ENCODE measurements at regions not wholly inside any gene's neighbourhood (a gene's known extent, or its start where the extent isn't known, plus 50 kb on each side); places are given as distances from the start of the nearest gene placed in this dataset.

DNA sequence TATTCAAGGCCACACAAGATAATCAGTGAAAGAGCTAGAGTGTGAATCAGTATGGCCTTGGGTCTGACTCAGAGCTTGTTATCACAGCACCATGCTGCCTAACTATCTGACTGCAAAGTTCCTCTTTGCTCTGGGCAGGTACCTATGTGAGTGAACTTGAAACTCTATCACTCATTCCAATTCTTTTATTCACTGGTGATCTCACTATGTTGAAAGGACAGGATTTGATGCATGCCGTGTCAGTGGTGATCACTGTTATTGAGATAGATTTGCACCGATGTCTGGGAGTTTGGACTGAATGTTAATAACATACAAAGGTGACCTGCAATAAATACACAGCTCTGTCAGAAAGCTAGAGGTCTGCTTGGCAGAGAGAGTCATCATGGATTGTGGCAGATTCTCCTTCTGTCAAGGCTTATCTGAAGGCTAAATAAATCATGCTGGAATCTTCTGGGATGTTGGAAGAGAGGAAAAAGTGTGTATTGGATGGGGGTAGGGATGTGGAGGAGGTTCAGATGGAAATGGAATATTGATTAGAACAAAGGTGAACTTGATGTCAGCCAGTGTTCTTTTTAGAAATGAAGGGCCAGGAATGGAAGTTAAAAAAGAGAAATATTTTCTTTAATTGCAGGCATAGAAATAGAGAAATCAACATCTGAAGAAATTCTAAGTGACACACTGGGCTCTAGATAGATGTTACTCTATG lies 91.8 kb upstream of the TNC start:
- peak; percentile 77 for DNase-seq (ENCODE audit: low read depth)

DNA sequence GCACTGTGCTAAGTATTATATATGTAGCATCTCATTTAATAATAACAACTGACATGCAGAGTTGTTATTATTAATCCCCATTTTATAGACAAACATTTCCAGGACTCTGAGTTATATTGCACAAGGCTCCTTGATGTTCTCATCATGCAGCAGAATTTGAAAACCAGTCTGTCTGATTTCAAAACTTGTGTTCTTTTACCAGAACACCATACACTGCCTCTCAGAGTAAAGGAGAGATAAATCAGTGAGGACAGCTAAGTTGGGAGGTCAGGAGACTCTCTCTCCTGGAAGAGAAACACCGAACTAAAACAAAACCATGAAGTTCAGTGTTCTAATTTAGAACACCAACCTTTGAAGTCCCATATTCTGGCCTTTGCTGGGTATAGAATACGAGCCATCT lies 92.7 kb upstream of the TNC start:
- DNase-seq (ENCODE audit: low read depth): no peak

DNA sequence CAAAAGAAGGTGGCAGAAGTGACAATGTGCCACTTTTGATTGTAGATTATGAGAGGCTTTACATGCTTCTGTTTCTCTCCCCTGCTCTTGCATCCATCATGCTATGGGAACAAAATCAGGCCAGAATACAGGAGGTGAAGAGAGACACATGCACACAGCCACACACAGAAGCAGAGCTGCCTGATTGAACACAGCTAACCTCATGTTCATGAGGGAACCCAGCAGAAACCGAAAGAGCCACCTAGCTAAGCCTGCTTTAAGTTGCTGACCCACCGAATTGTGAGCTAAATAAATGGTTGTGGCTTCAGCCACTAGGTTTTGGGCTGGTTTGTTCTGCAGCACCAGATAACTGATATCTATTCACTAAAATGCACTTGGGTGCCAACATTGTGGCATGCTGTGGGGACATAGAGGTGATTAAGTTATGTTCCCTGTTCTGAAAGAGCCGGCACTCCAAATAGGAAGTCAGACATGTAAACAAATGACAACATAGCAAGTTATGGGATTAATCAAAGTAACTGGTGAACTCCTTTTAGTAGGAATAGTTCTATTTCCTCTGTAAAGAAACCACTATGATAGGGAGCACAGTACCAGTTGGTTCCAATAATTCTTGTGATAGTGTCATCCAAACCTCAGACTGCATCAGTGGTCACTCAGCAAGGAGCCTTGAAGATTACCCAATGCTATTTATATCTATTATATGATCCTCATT lies 93.6 kb upstream of the TNC start:
- peak; percentile 80 for DNase-seq (ENCODE audit: low read depth)

DNA sequence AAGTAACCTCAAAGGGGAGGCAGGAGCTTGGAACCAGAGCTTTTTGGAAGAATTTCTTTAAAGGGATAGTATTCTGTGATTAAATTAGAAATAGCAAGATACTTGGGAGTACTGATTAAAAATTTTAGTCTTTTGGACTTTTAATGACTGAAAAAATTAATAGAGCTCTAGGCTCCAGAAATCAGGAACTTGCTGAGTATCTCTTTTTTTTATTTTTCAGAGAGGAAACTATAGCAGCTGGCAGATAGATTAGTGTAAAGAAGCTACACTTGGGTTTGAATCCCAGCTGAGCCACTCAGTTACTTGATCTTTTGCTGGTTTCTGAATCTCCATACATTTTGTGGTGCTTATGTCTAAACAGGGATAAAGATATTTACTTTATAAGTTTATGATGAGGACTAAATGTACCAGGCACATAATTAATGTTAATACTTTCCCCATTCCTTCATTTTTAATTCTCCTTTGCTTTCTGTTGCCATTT lies 94.2 kb upstream of the TNC start:
- DNase-seq (ENCODE audit: low read depth): no peak

DNA sequence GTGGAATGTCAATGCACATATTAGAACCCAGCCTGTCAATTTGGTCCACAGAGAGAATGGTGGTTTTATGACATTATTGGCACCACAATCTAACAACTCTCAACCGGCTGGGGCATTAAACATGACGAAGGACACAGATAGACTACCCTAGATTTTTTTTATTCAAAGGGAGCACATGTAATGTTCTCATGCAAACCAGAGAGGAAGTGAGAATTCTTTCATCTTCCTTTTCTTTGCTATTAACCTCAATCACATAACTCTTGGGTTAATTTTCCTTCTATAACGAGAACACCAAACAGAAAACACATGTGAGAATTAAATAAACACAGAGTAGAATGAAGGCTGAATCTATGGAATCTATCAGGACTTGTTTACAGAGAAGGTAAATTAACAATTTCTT lies 94.9 kb upstream of the TNC start:
- no peak for DNase-seq (ENCODE audit: low read depth)

DNA sequence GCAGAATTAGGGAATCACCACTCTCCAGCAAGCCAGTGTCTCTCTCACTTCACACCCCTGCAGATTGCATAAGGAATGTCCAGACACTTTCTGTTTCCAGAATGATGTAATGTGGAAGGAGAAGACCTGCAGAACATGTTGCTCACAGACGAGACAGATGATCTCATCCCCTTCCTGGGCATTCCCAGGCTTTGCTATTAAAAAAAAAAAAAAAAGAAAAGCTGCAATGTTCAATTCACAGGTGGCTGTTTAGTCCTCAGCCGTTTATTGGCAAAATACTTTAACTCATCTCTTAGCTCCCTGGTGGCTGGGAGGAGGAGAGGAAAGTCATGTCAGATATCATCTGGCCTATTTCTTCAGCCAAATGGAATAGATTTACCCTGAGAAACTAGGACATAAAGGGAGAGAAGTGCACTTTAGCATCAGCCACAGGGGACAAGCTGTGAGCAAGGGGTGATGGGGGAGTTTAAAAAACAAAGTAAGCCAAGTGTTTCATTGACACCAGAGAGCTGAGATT lies 95.9 kb upstream of the TNC start:
- peak; percentile 96 for DNase-seq (ENCODE audit: low read depth)

DNA sequence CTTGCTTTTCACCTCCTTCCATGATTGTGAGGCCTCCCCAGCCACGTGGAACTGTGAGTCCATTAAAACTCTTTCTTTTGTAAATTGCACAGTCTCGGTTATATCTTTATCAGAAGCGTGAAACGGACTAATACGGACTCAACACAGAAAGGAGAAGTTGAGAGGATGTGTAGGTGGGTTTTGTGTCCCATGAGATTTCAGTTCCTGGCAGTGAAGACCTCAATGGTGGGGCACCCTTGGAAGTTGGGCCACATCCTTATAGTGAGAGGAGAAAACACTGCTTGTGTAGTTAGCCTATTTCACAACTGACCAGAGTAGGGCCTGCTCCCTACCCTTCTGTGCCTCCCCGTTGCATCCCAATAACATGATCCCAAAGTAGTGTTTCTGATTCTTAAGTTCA lies 98.9 kb upstream of the TNC start:
- DNase-seq (ENCODE audit: low read depth): no peak

DNA sequence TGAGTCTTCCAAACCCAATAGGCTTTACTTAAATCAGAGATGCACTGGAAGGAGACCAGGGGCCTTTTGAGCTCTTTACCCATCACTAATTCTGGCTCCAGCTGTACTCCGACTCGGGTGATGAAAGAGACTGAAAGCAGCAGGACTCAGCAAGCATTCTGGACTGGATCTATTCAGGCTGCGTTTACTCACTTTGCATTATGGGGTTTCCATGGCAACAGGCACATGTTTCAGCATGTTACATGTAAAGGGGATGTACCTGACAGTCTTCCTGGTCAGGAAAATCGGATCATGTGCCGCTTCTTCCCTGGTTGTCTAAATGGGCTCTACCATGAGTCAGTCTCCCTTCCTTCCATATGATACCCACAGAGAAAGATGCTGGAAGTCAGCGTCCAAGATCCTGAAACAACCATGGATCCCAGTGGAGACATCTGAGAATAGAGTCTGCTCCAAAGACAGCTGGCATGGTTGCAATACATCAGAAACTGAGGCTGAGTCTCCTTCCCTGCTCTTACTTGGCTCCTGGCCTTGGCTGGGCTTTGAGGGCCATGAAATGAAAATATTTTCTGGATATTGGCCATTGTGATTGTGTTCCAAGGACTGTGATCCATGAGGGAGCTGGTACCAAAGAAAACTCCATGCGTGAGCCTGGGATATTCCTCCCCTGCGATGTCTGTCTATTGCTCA lies 102.5 kb upstream of the TNC start:
- DNase-seq (ENCODE audit: low read depth): no peak

DNA sequence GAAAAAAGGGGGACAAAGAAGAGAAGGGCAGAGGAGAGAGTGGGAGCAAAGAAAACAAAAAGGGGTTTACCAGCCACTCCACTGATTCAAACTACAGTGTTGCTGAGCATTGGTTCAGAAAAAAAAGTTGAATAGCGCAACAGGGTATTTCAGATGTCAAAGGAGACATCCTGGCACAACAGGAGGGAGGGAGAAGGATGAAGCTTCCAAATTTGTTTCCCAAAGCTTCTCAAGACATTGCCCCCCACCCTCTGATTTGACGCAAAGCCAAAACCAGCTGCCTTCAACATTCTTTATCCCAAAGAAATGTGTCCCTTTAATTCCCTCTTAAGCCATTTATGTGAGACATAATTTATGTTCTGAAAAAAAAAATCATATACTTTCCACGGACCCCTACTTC lies 105.5 kb upstream of the TNC start:
- no peak for DNase-seq (ENCODE audit: low read depth)

DNA sequence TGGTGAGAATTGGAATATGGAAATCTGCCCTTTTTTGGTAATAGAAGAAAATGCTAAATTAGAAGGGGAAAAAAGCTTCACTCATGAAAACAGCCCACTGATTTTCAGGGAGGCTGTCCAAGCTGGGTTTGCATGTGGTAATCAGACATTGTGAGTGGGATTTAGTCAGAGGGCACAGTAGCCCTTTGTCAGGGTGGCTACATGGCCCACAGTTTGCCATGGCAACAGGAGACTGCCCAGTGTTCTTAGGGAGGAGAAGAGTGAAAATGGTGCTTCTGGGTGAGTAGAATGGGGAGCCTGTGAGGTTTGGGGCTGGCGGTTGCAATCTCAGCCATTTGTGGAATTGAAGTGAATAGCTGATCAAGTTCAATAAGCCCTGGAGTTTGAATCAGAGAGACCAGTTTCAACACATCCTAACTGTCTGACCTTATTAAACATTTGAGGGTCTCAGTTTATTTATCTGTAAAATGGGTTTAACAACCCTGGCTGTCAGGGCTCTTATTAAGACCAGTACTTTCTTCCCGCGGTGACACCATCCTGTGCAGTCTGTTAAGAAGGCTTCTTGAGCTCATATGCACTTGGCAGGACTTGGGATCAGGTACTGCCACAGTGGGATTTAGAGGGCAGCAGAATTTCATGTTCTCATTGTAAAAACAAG lies 107.6 kb upstream of the TNC start:
- no peak for DNase-seq (ENCODE audit: low read depth)

DNA sequence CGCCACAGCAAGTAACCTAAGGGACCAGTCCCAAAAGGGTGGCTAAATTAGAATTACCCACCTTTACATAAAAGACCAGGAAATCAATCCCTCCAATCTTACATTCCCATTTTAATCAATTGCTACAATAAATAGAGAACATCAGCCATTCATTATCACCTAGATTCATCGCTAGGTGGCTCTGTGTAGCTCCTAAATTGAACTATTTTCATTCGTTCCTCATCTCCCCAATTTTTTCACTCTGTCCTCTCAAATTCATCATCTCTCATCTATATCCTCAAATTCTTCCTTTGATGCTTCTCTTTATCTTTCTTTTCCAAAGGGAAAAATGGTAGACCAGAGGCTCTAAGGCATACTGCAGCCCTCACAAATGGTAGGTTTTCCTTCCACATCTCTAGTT lies 108.2 kb upstream of the TNC start:
- no peak for DNase-seq (ENCODE audit: low read depth)

DNA sequence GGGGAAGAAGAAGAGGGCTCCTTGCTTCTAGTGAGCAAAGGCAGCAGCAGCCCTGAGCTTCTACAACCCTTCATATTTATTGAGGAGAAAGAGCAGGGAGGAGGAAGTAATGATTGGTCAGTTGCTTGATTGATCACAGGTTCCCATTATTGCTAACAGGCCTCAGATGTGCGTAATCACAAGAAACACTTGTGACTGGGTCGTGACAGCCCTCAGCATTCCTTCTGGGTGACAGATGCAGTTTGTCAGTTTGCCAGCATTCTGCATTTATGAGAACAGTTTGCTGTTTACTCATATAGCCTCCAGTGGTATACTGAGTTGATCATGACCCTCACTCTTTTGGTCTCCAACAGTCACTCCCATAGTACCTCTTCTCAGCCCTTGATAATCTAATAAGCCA lies 111.5 kb upstream of the TNC start:
- peak; percentile 33 for DNase-seq (ENCODE audit: low read depth)

DNA sequence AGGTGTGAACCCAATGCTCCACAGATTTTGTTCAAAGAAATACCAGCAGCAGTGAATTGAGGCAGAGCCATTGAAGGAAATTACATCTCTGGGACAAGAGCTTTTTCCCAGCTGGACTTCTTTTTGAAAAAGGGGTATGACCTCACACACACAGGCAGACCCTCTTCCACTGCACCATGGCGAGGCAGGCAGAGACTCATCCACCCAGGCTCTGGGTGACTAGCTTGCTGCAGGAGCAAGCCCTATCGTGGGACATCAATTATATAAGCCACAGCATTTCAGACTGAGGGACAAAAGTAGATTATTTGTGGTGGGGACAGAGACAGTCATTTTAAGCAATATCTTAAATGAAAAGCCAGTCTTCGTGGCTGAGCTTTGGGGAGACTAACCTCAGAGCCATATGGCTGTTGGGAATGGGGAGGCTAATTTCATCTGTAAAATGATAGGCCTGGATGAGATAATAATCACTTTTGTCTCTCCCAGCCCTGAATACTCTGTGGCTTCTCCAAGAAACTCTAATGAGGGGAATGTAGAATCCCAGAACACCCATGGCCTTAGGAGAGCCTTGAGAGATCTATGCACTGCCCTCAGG lies 113.1 kb upstream of the TNC start:
- no peak for DNase-seq (ENCODE audit: low read depth)

DNA sequence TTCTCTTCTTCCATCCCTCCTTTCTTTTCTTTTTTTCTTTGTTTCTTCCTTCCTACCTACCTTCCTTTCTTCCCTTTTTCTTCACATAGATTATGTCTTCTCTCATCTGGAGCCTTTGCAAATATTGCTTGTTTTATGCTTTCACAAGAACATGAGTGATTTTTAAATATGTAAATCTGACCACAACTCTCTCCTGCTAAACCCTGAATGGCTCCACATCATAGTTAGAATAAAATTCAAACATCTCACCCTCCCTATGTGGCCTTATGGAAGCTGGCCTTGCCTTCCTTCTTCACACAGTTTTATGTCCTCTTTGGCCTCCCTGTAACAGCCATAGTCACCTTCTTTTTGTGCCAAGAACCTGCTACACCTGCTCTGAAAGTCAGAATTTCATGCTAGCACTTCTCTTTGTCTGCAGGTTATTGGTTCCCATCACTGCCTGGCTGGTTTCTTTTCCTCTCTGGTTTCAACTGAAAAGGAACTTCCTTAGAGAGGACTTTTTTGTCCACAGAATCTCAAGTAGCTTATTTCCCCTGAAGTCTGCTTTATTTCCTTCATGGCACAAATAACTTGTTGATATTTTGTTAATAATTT lies 114.3 kb upstream of the TNC start:
- peak; percentile 27 for DNase-seq (ENCODE audit: low read depth)

DNA sequence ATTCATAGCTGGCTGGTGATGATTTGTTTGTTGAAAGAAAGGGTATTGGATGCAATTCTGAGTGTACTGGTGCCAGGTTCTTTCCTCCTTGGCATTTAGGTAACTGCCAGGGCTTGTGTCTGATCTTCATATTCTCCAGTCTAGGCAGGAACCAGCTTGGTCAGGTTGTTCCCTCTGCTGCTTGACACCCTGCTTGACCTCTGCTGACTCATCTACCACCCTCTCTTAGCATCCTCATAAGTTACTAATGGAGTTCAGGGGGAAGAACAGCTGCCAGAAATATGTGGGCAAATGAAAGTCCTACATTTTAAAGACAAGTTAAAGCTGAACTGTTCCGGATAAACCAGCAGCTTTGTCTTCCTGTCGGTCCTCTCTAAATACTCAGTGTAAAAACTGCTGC lies 116.1 kb upstream of the TNC start:
- DNase-seq (ENCODE audit: low read depth): peak; percentile 98

DNA sequence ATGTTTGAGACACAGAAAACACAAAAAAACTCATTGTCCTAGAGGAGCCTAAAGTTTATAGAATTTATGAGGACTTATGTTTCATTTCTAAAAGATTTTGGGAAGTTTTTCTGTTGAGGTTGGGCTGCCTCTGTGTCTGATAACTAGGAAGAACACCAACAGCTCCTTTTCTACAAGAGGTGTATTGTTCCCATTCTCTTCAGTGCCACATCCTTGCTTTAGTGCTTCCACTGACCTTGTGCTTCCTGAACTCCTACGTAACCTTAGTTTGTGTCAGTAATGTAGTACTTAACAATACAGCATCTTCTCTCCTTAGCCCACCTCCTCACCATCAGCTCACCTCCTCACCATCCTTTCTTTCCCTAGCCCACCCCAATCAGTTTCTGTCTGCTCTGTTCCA lies 117.3 kb upstream of the TNC start:
- no peak for DNase-seq (ENCODE audit: low read depth)

DNA sequence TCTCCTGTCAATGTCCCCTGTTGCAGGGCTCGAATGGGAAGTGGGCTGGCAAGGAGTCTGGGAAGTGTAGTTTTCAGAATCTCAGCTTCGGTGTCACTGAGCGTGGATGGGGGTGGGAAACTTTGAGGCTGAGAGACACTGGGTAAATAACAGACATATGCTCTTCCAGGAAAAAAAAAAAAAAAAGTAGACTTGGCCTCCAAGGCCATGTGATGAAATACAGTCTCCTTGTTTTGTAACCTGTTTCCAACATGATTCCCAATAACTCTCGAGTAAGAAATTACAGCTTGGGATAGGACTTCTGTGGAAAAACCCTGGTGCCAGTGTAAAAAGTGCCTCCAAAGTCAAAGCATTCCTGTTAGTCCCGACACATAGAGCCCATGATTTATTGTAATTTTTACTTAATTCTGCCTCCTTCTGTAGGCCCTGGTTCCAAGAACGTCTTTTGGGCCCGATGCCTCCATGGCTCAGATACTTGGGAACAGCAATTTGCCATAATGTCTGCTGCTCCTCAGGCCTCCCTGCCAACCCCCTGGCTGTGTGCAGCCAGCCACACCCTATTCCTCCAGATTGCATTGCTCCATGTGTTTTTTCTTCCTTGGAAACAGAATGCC lies 119.5 kb upstream of the TNC start:
- peak; percentile 48 for DNase-seq (ENCODE audit: low read depth)

DNA sequence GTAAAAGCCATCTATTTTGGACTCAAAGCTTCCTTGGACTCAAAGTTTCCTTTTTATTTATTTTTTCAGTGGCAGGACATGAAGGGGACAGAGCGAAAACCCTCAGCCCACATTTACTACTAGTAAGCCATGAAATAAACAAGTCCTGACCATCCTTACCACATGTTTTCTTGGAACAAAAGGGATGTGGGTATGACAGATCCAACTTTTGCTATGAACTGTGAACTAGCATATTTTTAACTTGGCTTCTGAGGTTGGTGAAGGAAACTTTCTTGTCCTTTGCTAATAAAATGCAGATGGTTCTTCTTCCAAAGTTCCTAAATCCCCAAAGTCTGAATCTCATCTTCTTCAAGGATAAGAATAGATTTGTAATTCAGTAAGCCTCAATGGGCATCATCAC lies 122.7 kb upstream of the TNC start:
- DNase-seq (ENCODE audit: low read depth): no peak

DNA sequence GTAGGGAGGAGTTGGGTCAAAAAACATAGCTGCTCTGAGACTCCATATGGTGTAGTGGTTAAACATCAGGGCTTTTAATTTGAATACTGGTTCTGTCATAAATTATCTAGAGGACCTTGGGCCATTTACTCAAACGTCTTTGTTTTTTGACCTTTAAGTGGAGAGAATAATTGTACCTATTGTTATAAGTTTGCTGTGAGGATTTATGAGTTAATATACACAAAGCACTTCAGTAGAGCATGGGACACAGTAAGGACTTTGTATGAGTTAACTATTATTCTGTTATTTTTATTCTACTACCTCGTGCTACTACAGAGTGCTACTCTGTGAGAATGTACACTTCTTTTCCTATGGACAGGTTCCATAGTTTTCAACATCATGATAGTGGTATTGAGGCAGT lies 123.7 kb upstream of the TNC start:
- no peak for DNase-seq (ENCODE audit: low read depth)

DNA sequence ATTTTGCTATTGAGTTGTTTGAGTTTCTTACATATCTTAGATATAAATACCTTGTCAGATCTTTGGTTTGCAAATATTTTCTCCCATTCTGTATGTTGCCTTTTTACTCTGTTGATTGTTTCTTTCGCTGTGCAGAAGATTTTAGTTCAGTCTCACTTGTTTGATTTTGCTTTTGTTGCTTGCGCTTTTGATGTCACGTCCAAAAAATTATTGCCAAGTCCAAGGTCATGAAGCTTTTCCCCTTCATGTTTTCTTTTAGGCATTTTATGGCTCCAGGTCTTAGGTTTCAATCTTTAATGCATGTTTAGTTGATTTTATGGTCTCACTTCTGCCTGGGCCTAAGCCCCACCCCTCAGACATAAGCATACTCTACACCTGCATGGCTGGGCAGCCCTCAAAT lies 131.5 kb upstream of the TNC start:
- no peak for DNase-seq (ENCODE audit: low read depth)

DNA sequence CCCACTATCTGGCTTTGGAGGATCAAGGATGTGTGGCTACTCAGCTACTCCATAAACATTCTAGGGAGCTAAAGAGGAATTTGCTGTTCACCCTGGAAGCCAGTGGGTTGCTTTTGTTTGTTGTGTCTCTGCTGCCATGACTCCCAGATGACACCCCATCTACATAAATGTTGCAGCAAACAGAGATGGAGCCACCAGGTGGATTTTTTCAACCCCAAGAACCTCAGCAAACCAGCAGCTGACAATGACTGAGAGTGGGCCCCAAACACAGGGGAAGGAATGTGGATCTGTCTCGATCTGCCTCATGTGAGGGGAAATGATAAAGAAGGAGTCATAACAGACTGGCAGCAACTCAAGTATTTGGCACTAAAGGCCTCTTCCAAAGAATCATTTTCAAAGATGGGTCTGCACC lies 132.7 kb upstream of the TNC start:
- peak; percentile 60 for DNase-seq (ENCODE audit: low read depth)
